PFSK-1 (cell line): ENCODE measurements at regions not wholly inside any gene's neighbourhood (a gene's known extent, or its start where the extent isn't known, plus 50 kb on each side); places are given as distances from the start of the nearest gene placed in this dataset.

Experiments
- FOXP2 ChIP-seq: optimal IDR thresholded peaks from 2 replicates; pipeline ENCODE3; 2011; ENCODE audit warnings: borderline replicate concordance, control low read depth, inconsistent platforms; ENCODE audit not compliant: insufficient read depth; ENCODE audit errors: extremely low read length, extremely low read depth
- POLR2AphosphoS5 ChIP-seq: IDR thresholded peaks from 2 replicates; pipeline ENCODE4 v1.6.1; 2012; ENCODE audit warnings: low read depth, mild to moderate bottlenecking, control low read depth, low read length, moderate library complexity
- REST ChIP-seq, 2 experiments: IDR thresholded peaks; 2 replicates each; pipeline versions ENCODE4 v1.6.1 to v1.8.0; 2011 to 2012; ENCODE audit warnings: low read depth in 2 of 2, low read length in 2 of 2, control low read depth in 1 of 2, inconsistent platforms in 1 of 2, mild to moderate bottlenecking in 1 of 2, moderate library complexity in 1 of 2; ENCODE audit not compliant: insufficient read depth in 1 of 2
- SIN3A ChIP-seq: IDR thresholded peaks from 2 replicates; pipeline ENCODE4 v1.6.1; 2012; ENCODE audit warnings: mild to moderate bottlenecking, low read length, moderate library complexity, borderline replicate concordance; ENCODE audit not compliant: insufficient read depth
- TAF1 ChIP-seq: IDR thresholded peaks from 2 replicates; pipeline ENCODE4 v1.6.1; 2012; ENCODE audit warnings: low read length, control low read depth, borderline replicate concordance; ENCODE audit not compliant: insufficient read depth

- no peak for TF ChIP-seq POLR2AphosphoS5
- 0 out of 4 replicates have a peak, but pooled peaks of 1 of the 2 experiments have one; percentile 54 for TF ChIP-seq REST (IDR thresholded peaks at IDR 0.05; ENCODE audit: insufficient read depth in 1 of 2, low read depth in 2 of 2, low read length in 2 of 2)
- peak; percentile 42; the same call in 1 of the 2 replicates for TF ChIP-seq TAF1
- peak; percentile 11 for TF ChIP-seq FOXP2
- TF ChIP-seq SIN3A, result peak; percentile 38; the same call in 1 of the 2 replicates
Measured at GRCh38 chr1:55310505-55310971, 95.4 kb upstream of the USP24 start.

- TF ChIP-seq SIN3A (no peak), REST (IDR thresholded peaks at IDR 0.05; ENCODE audit: insufficient read depth in 1 of 2, low read depth in 2 of 2, low read length in 2 of 2) (no peak), FOXP2 (no peak), POLR2AphosphoS5 (no peak), TAF1 (no peak)
Measured at GRCh38 chr1:55309786-55310504, 94.8 kb upstream of the USP24 start.

- TF ChIP-seq TAF1, result no peak
- TF ChIP-seq POLR2AphosphoS5, result no peak
- TF ChIP-seq SIN3A, result no peak
- no peak for TF ChIP-seq REST (IDR thresholded peaks at IDR 0.05; ENCODE audit: insufficient read depth in 1 of 2, low read depth in 2 of 2, low read length in 2 of 2)
- TF ChIP-seq FOXP2, result no peak
Measured at GRCh38 chr1:55309053-55309452, 93.9 kb upstream of the USP24 start.

GRCh38 chr1:55305735-55306134 is 90.6 kb upstream of the USP24 start:
- no peak for TF ChIP-seq POLR2AphosphoS5
- TF ChIP-seq REST (IDR thresholded peaks at IDR 0.05; ENCODE audit: insufficient read depth in 1 of 2, low read depth in 2 of 2, low read length in 2 of 2), result no peak
- no peak for TF ChIP-seq FOXP2
- no peak for TF ChIP-seq SIN3A
- TF ChIP-seq TAF1, result no peak

- no peak for TF ChIP-seq FOXP2
- no peak for TF ChIP-seq POLR2AphosphoS5
- TF ChIP-seq REST (IDR thresholded peaks at IDR 0.05; ENCODE audit: insufficient read depth in 1 of 2, low read depth in 2 of 2, low read length in 2 of 2), result no peak
- TF ChIP-seq SIN3A, result no peak
- TF ChIP-seq TAF1, result no peak
Measured at GRCh38 chr1:55304229-55304740, 89.1 kb upstream of the USP24 start.
